HG03432 (cell line): ENCODE measurements at regions not wholly inside any gene's neighbourhood (a gene's known extent, or its start where the extent isn't known, plus 50 kb on each side); places are given as distances from the start of the nearest gene placed in this dataset.
"Not testable (repeated sequence)": the region's sequence is repeated elsewhere in the genome, so short reads cannot be mapped to it uniquely, and the experiment has no call there.

Experiments
- ATAC-seq: cut with Tn5 transposase; IDR thresholded peaks from one replicate; pipeline ENCODE4 v1.9.1; 2021; ENCODE audit warnings: mild to moderate bottlenecking, moderate library complexity; ENCODE audit not compliant: unreplicated experiment

DNA sequence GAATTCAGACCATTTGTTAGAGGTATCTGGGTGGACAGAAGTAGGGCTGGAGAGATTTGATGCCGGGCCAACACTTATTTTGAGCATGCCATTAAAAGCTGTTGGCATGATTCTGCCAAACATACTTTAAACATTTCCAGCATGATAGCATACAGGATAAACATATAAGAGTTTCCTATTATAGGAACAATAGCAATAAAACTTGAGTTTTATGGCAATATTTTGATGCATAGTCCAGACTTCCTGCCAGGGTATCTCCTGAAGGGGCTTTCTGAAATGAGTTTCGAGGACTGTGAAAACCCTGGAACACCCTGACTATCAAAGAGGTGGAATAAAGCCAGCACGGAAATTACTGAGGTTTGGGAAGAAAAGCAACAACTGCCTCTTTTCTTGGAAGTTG, 1398.0 kb upstream of the NXPH2 start:
- ATAC-seq = no peak

DNA sequence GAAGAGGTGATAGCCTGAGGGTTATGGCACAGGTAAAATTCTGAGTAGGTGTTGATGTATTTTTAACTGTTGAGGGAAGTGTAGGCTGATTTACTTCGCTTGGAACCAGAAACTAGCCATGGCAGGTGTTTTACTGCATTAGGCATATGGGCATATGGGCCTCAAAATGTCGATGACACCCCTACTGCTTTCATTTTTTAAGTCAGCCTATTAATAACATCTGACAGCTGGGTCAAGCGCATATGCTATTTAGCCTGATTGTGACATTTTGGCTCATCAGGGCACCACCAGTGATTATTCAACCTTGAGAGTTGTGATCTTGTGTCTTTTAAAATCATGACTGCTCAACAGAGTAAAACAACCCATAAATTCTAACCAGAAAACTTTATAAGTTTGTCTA, 1396.9 kb upstream of the NXPH2 start:
- no peak for ATAC-seq

DNA sequence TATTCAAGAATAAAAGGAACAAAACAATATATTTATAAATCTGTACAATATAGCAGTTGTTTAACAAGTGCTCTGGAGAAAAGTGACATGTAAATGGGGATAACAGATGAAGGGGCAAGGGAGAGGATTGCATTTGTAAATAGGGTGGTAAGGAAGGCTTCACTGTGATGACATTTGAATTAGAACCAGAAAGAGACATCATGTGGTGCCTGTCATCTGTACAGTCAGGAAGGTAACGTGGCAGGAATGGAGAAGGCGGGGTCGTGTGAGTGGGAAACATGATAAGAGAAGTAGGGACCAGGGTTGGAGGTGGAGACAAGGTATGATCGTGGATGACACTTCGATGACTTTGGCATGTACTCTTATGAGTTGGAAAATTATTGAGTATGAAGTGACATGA, 1393.6 kb upstream of the NXPH2 start:
- no peak for ATAC-seq

DNA sequence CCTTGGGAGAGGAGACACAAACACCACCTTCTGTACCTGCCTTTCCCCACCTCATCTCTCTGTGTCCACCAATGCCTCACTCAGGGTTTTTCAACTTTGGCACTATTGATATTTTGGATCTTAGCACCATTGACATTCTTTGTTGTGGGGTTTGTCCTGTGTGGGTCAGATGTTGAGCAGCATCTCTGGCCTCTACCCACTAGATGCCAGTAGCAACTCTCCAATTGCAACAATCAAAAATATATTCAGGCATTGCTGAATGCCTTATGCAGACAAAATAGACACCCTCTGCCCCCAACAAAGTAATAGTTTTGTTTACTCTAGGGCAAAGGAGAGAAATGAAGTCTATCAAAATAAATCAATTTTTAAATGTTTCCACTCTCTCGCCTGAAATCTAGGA, 1384.3 kb upstream of the NXPH2 start:
- no peak for ATAC-seq

DNA sequence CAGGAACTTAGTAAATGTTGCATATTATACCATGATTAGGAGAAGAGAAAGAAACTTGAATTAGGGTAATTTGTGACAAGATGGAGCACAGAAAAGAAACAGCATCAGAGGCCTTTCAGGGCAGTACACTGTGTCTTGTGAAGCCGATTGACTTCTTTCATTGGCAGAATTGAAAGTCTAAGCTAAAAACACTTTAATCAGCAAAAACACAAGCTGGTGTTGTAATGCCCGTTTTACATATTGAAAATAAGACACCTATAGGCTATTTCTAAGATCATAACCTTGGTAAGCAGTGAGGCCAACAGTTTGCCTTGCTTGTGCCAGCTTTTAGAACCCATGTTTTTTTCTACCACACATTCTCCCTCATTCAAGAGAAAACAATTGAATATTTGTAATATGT, 1378.1 kb upstream of the NXPH2 start:
- ATAC-seq = no peak

DNA sequence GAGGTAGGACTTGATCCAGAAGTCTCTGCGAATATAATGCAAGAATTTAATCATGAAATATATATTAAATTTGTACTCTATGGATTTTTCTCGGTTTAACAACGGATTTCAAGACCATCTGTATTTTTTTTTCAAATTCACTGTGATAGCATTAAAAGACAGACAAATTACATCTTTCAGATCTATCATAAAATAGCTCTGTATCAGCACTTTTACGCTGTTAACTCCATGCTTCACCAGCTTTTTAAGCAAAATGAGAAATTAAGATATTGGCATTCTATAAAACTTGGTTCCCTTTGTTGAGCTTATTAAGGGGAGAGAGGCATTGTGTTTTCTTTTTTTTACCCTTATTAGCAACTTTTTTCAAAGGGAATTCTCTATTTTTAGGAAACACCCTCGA, 1377.6 kb upstream of the NXPH2 start:
- ATAC-seq = no peak

DNA sequence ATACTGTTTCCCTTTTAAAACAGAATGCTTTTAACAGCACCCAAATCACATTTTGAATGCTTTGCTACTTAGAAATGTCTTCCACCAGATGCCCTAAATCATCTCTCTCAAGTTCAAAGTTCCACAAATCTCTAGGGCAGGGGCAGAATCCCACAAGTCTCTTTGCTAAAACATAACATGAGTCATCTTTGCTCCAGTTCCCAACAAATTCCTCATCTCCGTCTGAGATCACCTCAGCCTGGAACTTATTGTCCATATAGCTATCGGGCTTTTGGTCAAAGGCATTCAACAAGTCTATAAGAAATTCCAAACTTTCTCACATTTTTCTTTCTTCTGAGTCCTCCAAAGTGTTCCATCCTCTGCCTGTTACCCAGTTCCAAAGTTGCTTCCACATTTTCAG, 1374.5 kb upstream of the NXPH2 start:
- no peak for ATAC-seq

DNA sequence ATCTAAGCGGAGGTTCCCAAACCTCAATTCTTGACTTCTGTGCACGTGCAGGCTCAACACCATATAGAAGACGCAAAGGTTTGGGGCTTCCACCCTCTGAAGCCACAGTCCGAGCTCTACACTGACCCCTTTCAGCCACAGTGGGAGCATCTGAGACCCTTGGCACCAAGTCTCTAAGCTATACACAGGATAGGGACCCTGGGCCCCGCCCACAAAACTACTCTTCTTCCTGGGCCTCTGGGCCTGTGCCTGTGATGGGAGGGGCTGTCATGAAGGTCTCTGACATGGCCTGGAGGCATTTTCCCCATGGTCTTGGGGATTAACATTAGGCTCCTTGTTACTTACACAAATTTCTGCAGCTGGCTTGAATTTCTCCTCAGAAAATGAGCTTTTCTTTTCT, 1374.1 kb upstream of the NXPH2 start:
- no peak for ATAC-seq

DNA sequence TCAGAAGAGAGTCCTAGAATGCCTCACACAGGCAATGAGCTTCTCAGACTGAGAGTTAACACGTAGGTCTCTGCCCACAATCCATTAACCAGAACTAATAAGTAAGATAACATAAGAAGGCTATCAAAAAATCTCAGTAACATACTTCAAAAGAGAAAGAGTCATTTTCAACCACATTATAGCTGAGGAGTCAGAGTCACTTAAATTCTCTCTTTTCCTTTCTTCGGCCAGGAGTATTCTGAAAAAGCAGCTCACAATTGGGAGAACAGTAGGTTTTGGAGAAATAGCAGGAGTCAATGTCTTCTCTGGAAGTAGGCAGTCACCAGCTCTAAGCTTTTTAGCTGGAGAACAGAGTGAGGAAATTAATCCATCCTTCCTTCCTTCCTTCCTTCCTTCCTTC, 1364.4 kb upstream of the NXPH2 start:
- ATAC-seq = no peak

DNA sequence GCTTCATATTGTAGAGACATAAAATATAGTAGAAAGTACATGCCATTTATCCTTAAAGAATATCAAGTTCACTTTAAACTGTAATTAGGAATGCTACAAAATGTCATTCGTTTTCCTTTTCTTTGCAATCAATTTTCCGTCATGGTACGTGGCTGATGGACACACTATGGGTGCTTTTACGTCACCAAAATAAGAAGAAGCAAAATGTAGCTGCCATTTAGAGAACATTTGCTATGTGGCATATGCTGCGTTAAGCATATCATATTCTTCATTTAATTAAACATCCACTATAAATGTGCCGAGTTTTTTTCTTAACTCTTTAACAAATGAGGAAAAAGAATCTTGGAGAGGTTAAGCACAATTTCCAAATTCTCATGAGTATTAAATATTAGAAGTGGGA, 1358.5 kb upstream of the NXPH2 start:
- ATAC-seq = no peak

DNA sequence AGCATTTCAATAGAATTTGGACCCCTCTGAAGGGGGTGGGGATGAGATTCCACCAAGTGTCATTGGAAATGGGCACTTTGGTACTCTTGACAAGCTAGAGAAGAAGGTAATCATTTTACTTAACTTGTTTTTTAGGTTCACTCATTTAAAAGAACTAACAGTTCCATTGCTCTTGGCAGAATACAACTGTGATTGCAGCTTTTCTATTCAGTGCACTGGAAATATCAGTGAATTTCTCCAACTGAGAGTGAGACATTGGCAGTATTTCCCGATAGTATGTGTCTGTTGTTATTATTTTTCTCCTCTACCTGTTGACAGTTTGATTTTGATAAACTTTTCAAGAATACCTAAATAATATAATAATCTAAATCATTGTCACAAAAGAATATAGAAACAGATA, 1356.7 kb upstream of the NXPH2 start:
- no peak for ATAC-seq

DNA sequence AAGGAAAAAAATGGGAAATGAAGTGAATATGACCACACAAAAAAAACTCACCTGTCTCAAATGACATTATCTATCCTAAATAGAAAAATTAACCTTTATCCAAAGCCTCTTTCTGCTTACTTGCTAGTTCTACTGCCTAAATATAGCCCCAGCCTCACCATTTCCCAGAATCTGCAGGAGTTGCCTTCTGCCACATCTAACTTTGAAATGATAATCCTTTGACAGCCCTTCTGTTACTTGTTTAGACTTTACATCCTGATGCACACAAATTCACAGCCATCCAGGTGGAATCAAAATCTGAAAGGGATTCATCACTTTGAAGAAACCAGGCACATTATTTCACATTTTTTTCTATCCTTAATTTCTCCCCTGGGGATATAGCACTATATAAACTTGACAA, 1356.2 kb upstream of the NXPH2 start:
- ATAC-seq = no peak

DNA sequence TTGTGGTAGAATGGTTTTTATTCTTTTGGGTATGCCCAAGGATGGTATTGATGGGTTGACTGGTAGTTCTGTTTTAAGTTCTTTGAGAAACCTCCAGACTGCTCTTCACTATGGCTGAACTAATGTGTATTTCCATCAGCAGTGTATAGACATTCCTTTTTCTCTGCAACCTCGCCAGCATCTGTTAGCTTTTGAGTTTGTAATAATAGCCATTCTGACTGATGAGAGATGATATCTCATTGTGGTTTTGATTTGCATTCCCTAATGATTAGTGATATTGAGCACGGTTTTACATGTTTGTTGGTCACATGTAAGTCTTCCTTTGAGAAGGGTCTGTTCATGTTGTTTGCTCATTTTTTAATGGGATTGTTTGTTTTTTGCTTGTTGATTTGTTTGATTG, 1348.7 kb upstream of the NXPH2 start:
- ATAC-seq = no peak

DNA sequence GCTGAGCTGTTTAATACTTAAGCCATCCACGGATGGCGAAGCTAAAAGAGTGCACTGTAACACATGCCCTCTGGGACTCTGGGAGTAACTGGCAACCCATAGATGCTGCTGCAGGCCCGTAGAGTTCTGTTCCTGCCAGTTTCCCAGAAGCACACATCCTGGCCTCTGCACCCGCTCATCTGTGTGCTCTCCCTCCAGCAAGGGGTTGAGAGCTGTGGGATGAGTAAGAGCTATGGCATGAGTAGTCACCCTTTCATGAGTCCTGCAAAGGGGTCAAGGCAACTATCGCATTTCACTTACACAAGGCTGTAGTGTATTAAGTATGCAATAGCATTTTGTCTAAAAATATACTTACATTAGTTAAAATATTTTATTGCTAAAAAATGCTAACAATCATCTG, 1341.8 kb upstream of the NXPH2 start:
- no peak for ATAC-seq

DNA sequence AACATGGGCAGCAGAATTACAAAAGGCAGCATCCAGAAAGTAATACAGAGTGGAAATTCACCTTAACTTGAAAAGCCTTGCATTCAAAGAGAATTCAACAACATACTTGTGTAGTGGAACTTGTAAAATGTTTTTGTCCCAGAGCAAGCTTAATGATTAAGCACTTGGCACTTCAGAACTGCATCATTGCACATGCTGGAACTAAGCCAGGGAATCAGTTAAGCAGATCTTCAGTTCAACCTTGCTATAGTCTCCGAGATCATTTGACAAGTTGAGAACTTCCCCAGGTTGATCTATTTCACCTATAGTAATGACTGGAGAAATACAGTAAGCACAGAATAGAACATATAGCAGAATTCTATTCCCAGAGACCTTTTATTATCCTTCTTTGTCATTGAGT, 1337.2 kb upstream of the NXPH2 start:
- no peak for ATAC-seq

DNA sequence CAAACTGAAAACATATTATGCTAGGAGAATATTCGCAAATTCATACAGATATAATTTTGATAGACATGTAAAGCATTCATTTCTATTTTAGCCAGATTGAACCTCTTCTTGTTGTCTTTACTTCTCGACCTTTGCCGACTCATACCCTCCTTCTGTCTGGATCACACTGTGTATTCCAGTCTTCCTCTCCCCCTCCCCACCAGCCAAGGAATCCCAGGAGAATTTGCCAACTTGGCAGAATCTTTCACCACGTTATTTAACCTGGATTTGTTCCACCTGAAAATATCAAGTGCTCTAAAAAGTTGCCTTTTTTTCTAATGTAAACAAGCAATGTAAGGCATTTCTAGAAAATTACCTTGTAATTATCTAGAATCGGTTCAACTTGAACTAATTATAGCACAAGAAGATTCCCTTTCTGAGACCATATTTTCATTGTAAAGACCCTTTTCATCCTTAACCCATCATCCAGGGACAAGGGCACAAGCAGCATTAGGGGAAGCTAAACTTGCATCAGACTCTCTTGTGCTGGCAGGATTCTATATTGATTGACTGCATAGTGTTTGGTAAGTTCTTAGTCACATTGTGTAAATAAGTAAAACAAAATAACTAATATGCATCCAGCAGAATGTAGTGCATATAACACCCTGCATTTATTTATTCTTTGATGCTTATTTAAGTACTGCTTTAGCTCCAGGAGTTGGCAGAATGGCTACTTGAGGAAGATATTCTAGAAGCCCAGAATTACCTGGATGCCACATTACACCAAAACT, 1328.7 kb upstream of the NXPH2 start:
- no peak for ATAC-seq

DNA sequence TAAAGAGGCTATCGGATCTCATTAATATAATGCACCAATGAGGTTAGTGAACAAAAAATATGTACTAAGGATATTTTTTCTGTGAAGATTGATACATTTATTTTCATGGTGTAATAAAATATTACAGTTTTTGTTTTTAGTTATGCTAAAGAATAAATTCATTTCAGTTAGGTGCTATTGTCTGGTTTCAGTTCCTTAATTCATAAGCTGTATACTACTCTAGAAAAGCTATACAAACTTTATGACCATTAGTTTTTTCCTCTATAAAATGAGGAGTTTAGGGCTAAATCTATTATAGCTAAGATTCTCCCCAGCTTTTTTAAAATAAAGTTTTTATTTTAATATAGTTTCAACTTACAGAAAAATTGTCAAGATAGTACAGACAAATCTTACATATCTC, 1311.7 kb upstream of the NXPH2 start:
- ATAC-seq = no peak

DNA sequence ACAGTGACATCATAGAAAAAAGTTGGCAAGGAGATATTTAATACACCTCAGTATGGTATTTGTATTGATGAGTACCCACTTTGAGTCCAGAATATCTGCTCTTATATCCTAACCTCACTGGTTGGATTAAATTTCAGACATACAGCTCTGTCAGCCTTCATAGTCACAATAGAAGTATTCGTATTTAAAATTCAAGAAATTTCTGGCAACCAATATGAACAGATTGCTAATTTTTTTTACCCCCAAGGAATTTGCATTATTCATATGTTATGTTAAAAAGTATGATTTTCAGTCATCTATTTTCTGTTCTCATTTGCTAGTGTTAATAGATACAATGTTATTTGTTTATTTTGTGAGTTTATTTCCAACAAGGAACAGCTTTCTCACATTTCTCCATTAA, 1306.8 kb upstream of the NXPH2 start:
- ATAC-seq = no peak

DNA sequence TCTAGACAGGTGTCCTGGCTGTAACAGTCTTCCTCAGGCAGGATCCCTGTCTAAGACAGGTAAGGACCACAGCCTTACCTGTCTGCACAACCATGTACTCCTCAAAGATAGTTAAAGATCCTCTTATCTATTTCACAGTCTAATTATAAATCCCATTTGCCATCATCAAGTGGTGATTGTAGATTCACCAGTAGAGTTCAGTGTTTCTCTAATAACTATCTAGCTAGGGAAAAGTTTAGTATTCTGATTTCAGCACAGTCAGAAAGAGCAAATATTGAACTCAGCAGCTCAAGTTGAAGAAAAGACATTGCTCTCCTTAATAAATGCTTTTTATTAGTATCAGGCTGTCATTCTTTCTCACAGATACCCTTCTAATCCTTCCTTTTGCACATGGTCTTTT, 1305.5 kb upstream of the NXPH2 start:
- no peak for ATAC-seq

DNA sequence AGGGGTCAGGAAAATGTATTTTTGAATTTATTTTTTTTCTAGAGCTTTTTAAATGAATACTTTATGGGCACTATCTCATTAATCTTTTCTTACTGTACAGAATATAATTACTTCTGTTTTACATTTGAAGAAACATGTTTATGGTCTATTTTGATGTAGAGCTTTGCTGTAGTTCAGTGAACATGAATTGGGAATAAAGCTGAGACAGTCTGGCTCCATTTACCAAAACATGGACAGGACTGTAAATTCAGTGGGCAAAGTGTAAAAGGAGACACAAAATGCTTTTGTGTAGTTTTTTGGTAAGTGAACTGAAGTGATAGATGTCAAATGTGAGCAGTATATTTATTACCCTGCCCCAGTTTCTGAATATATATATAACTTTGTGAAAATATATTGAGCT, 1298.8 kb upstream of the NXPH2 start:
- ATAC-seq = no peak

DNA sequence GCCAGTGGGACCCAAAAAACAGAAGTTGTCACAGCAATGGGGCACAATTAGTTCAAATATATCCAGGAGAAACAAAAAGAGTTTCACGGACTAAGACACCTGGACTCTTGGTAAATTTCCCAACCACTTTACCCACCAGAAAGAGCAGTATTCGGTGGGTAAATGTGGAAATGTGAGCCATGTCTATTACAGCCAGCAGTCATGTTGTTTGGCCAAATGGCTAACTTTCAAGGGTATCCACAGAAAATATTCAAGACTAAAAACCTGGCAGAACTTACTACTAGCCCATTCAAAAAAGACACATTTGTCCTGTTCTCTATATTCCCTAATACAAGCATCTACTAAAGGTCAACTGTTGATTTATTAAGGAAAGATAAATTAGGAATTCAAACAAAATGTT, 1296.0 kb upstream of the NXPH2 start:
- no peak for ATAC-seq

DNA sequence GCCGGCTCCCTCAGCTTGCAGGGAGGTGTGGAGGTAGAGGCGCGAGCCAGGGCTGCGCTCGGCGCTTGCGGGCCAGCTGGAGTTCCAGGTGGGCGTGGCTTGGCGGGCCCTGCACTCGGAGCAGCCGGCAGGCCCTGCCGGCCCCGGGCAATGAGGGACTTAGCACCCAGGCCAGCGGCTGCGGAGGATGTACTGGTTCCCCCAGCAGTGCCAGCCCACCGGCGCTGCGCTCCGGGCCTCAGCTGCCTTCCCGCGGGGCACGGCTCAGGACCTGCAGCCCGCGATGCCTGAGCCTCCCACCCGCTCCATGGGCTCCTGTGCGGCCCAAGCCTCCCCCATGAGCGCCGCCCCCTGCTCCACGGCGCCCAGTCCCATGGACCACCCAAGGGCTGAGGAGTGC, 1293.6 kb upstream of the NXPH2 start:
- ATAC-seq = not testable (repeated sequence)

DNA sequence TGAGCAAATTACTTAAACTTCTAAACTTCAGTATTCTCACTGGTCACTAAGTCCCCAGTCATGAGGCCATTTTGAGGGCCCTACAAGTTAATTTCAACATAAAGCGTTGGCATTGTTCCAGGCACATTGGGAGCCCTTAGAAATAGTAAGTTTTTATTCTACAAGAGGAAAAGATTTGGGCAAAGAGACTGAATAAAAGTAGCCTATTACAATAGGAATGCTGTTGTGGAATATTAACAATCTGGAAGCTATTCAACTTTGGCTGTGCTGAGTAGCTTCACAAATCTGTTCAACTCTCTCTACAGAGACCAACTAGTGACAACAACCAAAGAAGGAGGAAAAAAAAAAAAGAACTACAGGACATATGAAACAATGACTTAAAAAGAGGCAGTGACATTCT, 1287.5 kb upstream of the NXPH2 start:
- ATAC-seq = no peak
